IPS DF 6.9 (cell line): ENCODE measurements at regions not wholly inside any gene's neighbourhood (a gene's known extent, or its start where the extent isn't known, plus 50 kb on each side); places are given as distances from the start of the nearest gene placed in this dataset.
"Not testable (repeated sequence)": the region's sequence is repeated elsewhere in the genome, so short reads cannot be mapped to it uniquely, and the experiment has no call there.

Experiments used
- DNase-seq: peaks from one replicate; pipeline ENCODE4 v3.0.0-alpha.2; 2013; ENCODE audit warnings: low read depth, low spot score
- H3K27ac ChIP-seq: one replicate; pipeline ENCODE4 v1.5.1; 2013; ENCODE audit warnings: low read length, control low read depth
- H3K27me3 ChIP-seq: 2 replicates; pipeline ENCODE4 v1.6.1; 2013; ENCODE audit warnings: mild to moderate bottlenecking, low read length; ENCODE audit not compliant: control insufficient read depth, insufficient read depth
- H3K36me3 ChIP-seq: 2 replicates; pipeline ENCODE4 v1.6.1; 2013; ENCODE audit warnings: low read length; ENCODE audit not compliant: control insufficient read depth, insufficient read depth
- H3K4me1 ChIP-seq: 2 replicates; pipeline ENCODE4 v1.6.1; 2013; ENCODE audit warnings: low read length; ENCODE audit not compliant: control insufficient read depth, insufficient read depth
- H3K4me3 ChIP-seq: 2 replicates; pipeline ENCODE4 v1.5.1; 2013; ENCODE audit warnings: mild to moderate bottlenecking, low read length
- H3K9me3 ChIP-seq: 2 replicates; pipeline ENCODE4 v1.6.1; 2013; ENCODE audit warnings: low read length, inconsistent platforms; ENCODE audit not compliant: control insufficient read depth, insufficient read depth
- WGBS: extraction: QIAGEN DNeasy Blood & Tissue Kit; methylation state at CpG from one replicate; pipeline ENCODE4 v1.1.7; 2013; ENCODE audit warnings: mixed read lengths, missing lambda C conversion rate; ENCODE audit not compliant: insufficient read length, insufficient coverage; 5-methylcytosine and 5-hydroxymethylcytosine counted together

DNA sequence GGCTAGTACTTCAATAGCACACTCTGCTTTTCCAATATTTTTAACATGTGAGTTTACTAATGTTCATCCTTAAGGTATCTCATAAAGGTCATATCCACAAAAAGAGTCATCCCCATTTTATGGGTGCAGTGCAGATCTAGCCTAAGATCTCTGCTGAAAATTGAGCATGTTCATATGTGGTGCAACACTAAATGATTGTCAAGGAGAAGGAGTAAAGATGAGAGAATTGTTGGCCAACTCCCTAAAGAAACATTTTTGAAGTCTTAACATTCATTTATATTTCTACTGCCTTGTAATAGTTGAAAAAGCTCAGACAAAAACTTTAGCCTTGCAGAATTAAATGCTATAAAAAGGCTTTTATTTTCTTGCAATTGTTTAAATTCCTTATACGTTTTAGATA lies 1159.6 kb downstream of the TBL1XR1 start:
- Histone ChIP-seq H3K27ac (no peak overlapping the region), H3K36me3 (no peaks in the 10 kb centered on the region), H3K4me3 (no peak overlapping the region), H3K9me3 (no peaks in the 10 kb centered on the region), H3K4me1 (no peaks in the 10 kb centered on the region), H3K27me3 (no peaks in the 10 kb centered on the region)
- no peak for DNase-seq
- no CpG with 5 or more reads among the region's 1 CpG for WGBS

DNA sequence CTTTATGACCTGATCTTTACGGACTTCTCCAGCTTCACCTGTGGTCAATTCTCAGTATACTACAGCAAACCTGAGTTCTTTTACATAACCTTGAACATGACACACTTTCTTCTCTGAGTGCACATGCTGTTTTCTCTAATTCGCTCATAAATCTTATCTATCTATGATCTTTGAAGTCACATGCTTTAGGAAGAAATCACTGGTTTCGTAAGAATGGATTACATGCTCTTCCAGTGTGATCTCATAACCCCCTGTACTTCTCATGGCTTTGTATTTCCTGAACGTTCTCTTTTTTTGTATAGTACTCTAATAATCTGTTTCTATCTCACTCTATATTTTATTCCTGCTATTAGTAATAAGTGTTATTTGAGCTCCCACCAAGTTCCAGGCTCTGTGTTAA lies 1165.2 kb downstream of the TBL1XR1 start:
- Histone ChIP-seq H3K4me3 (no peak overlapping the region), H3K27me3 (no peaks in the 10 kb centered on the region), H3K36me3 (no peaks in the 10 kb centered on the region), H3K9me3 (no peaks in the 10 kb centered on the region), H3K4me1 (no peaks in the 10 kb centered on the region), H3K27ac (no peak overlapping the region)
- no peak for DNase-seq
- WGBS: no CpG with 5 or more reads among the region's 4 CpGs

DNA sequence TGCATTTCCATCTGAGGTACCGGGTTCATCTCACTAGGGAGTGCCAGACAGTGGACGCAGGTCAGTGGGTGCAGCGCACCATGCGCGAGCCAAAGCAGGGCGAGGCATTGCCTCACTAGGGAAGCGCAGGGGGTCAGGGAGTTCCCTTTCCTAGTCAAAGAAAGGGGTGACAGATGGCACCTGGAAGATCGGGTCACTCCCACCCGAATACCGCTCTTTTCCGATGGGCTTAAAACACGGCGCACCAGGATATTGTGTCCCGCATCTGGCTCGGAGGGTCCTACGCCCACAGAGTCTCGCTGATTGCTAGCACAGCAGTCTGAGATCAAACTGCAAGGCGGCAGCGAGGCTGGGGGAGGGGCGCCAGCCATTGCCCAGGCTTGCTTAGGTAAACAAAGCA lies 1157.1 kb downstream of the NAALADL2 start:
- not testable (repeated sequence) for DNase-seq, H3K27ac ChIP-seq, H3K36me3 ChIP-seq, H3K4me1 ChIP-seq, H3K4me3 ChIP-seq, H3K27me3 ChIP-seq, H3K9me3 ChIP-seq
- no CpG with 5 or more reads among the region's 20 CpGs for WGBS

DNA sequence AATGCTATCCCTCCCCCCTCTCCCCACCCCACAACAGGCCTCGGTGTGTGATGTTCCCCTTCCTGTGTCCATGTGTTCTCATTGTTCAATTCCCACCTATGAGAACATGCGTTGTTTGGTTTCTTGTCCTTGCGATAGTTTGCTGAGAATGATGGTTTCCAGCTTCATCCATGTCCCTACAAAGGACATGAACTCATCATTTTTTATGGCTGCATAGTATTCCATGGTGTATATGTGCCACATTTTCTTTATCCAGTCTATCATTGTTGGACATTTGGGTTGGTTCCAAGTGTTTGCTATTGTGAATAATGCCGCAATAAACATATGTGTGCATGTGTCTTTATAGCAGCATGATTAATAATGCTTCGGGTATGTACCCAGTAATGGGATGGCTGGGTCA lies 1156.1 kb downstream of the NAALADL2 start:
- WGBS: no CpG with 5 or more reads among the region's 5 CpGs
- not testable (repeated sequence) for H3K4me1 ChIP-seq, H3K4me3 ChIP-seq, H3K27me3 ChIP-seq, DNase-seq, H3K9me3 ChIP-seq, H3K27ac ChIP-seq, H3K36me3 ChIP-seq

DNA sequence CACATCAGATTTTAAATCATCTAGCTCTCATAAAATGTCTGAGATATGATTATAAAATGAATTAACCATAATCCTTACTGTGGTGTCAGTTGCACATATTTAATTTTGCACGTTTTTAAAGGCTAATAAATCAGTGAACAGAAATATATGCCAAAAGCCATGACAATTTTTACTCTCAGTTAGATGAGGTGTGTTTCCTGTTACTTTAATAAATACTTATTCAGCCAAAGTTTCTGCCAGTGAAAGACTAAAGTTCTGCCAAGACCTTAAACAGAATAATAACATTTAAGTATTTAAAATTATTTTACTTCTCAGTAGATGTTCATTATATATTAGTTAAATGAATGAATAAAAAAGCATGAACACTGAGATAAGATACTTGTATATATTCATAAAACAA lies 1150.1 kb downstream of the NAALADL2 start:
- H3K4me1 ChIP-seq: no peaks in the 10 kb centered on the region
- H3K9me3 ChIP-seq: no peaks in the 10 kb centered on the region
- no CpG with 5 or more reads among the region's 1 CpG for WGBS
- H3K27ac ChIP-seq: no peak overlapping the region
- H3K36me3 ChIP-seq: no peaks in the 10 kb centered on the region
- no peak overlapping the region for H3K4me3 ChIP-seq
- no peaks in the 10 kb centered on the region for H3K27me3 ChIP-seq
- DNase-seq: no peak

DNA sequence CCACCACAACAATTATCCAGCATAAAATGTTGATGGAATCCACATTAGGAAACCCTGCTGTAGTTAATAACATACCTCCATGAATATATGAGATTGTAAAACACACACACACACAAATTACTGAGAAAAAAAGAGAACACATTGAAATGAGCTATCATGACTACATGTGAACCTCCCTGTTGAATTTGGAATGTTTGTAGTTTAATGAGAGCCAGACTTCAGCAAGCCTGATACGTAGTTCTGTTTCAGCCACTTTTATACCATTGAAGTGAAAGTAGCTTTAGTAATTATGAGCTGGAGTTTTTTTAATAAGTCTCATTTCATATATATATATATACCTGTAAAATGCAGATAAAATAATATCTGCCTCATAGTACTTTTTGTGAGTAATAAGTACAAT lies 1146.4 kb downstream of the NAALADL2 start:
- Histone ChIP-seq H3K36me3 (no peaks in the 10 kb centered on the region), H3K4me1 (no peaks in the 10 kb centered on the region), H3K4me3 (no peak overlapping the region), H3K9me3 (no peaks in the 10 kb centered on the region), H3K27me3 (no peaks in the 10 kb centered on the region), H3K27ac (no peak overlapping the region)
- WGBS: no CpG with 5 or more reads among the region's 1 CpG
- no peak for DNase-seq

DNA sequence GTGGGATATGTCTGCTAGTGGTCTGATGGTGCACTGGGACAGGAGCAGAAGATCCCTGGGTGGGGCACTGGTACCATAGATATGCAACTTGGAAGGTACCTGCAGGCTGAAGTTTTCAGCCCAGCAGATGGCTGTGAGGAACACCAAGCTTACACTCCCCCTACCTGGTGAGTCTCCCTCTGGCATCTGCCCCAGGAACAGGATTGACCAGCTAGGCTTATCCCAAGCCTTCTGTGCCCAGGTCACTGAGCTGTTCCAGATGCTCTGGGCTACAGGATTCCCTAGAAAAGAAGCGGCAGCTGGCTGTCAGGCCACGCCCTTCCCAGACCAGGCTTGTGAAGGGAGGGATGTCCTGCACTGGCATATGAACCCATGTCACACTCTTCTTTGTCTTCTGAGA lies 1130.0 kb downstream of the NAALADL2 start:
- no CpG with 5 or more reads among the region's 2 CpGs for WGBS
- no peaks in the 10 kb centered on the region for H3K36me3 ChIP-seq
- no peaks in the 10 kb centered on the region for H3K9me3 ChIP-seq
- no peak overlapping the region for H3K27ac ChIP-seq
- no peaks in the 10 kb centered on the region for H3K4me1 ChIP-seq
- no peak for DNase-seq
- no peak overlapping the region for H3K4me3 ChIP-seq
- no peaks in the 10 kb centered on the region for H3K27me3 ChIP-seq

DNA sequence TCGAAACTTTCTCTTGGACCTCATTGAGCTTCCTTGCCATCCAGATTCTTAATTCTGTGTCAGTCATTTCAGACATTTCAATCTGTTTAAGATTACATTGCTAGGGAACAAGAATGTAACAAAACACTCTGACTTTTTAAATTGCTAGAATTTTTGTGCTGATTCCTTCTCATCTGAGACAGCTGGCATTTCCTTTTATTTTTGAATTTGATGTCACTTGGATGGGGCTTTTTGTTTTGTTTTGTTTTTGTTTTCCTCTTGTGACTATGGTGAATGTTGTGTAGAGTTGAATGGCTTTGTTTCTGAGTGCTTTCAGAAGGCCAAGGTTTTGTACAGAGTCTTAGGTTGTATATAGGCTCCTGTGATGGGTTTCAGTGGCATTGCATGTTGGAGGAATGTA lies 1129.3 kb downstream of the NAALADL2 start:
- no peak for DNase-seq
- H3K4me3 ChIP-seq: no peak overlapping the region
- H3K9me3 ChIP-seq: no peaks in the 10 kb centered on the region
- no peak overlapping the region for H3K27ac ChIP-seq
- H3K27me3 ChIP-seq: no peaks in the 10 kb centered on the region
- H3K36me3 ChIP-seq: no peaks in the 10 kb centered on the region
- no peaks in the 10 kb centered on the region for H3K4me1 ChIP-seq
- no CpG with 5 or more reads among the region's 1 CpG for WGBS

DNA sequence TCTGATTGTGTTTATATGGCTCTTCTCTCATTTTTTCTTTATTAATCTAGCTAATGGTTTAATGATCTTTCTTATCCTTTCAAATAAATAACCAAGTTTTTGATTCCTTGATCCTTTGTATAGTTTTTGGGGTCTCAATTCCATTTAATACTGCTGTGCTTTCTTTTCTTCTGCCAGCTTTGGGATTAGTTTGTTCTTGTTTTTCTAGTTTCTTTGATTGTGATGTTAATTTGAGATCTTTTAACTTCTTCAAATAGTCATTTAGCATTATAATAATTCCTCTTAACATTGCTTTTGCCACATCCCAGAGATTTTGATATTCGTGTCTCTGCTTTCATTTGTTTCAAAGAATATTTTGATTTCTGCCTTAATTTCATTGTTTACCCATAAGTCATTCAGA lies 1126.6 kb downstream of the NAALADL2 start:
- DNase-seq: no peak
- Histone ChIP-seq H3K4me1 (no peaks in the 10 kb centered on the region), H3K27ac (no peak overlapping the region), H3K36me3 (no peaks in the 10 kb centered on the region), H3K27me3 (no peaks in the 10 kb centered on the region), H3K4me3 (no peak overlapping the region), H3K9me3 (no peaks in the 10 kb centered on the region)
- no CpG with 5 or more reads among the region's 1 CpG for WGBS

DNA sequence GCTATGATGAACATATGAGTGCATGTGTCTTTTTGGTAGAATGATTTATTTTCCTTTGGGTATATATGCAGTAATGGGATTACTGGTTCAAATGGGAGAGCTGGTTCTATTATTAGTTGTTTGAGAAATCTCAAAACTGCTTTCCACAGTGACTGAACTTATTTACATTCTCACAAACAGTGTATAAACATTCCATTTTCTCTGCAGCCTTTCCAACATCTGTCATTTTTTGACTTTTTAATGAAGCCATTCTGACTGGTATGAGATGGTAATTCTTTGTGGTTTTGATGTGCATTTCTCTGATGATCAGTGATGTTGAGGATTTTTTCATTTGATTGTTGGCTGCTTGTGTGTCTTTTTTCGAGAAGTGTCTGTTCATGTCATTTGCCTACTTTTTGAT lies 1124.2 kb downstream of the NAALADL2 start:
- H3K9me3 ChIP-seq: no peaks in the 10 kb centered on the region
- H3K36me3 ChIP-seq: no peaks in the 10 kb centered on the region
- no peak overlapping the region for H3K4me3 ChIP-seq
- no peak for DNase-seq
- WGBS: no CpG with 5 or more reads among the region's 1 CpG
- no peak overlapping the region for H3K27ac ChIP-seq
- H3K27me3 ChIP-seq: no peaks in the 10 kb centered on the region
- no peaks in the 10 kb centered on the region for H3K4me1 ChIP-seq

DNA sequence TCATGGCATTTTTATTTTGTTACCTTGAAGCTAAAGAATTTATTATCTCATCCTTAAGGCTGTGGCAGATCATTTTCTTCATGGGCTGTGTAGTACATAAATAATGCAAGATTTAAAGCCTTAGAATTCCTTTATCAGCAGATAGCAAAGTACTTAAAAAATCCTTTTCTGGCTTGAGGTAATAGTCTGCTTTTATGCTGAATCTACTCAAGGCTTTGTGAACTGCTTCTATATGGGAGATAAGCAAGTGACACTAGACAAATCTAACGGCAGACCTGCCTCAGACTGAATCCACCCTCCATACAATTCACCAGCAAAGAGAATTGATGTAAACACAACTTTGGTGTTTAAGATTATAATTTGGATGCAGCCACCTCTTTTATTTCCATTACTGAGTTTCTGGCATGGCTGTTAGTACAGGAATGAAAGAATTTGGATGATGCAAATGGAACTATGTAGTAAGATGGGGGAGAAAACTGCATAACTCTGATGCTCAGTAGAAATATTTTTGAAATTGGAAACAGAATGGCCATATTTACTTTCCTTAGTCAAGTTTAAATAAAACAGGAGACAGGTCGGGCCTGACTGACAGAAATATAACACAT lies 1121.5 kb downstream of the NAALADL2 start:
- WGBS: no CpG with 5 or more reads among the region's 2 CpGs
- DNase-seq: no peak
- H3K9me3 ChIP-seq: no peaks in the 10 kb centered on the region

More for the DNA sequence above, 1121.5 kb downstream of the NAALADL2 start:
- Histone ChIP-seq H3K27ac (no peak overlapping the region), H3K27me3 (no peaks in the 10 kb centered on the region), H3K4me1 (no peaks in the 10 kb centered on the region), H3K36me3 (no peaks in the 10 kb centered on the region), H3K4me3 (no peak overlapping the region)
